OCI-LY3 (cell line): ENCODE measurements at regions not wholly inside any gene's neighbourhood (a gene's known extent, or its start where the extent isn't known, plus 50 kb on each side); places are given as distances from the start of the nearest gene placed in this dataset.

ENCODE experiments used
- CTCF ChIP-seq: fragments of 200-600, 300-600 bp; sonication (generic); IDR thresholded peaks from 2 replicates; pipeline ENCODE4 v1.5.1; 2014; ENCODE audit warnings: antibody characterized with exemption, low read length, low read depth
- EZH2phosphoT487 ChIP-seq: fragments of 200-600 bp; shearing (Covaris generic); IDR thresholded peaks from 2 replicates; pipeline ENCODE4 v1.6.1; 2018; ENCODE audit warnings: antibody characterized with exemption, mixed run types, low read depth

DNA sequence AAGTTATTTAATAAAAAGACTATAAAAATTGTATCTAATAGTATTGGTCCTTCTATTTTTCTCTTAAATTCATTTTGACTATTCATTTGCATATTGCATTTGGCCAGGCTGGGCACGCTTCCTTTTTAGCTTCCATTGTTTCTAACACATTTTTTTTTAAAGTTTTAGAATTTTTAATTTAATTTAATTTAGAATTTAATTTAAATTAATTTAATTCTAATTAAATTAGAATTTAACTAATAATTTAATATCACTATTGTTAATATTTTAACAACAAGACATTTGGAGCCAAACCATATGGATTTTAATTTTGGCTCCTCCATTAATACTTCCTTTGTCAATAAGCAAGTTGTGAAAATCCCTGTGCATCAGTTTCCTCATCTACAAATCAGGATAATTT is 856.9 kb upstream of the SEL1L start:
- TF ChIP-seq CTCF (no peak), EZH2phosphoT487 (no peak)
